ENCODE measurements at regions not wholly inside any gene's neighbourhood (a gene's known extent, or its start where the extent isn't known, plus 50 kb on each side); places are given as distances from the start of the nearest gene placed in this dataset.

- WGBS, 2 experiments (ENCODE audit: low coverage in 1 of 2, low lambda C conversion rate in 2 of 2, missing lambda C conversion rate in 2 of 2): 55 to 62% methylated on average over 1 of the region's 1 CpG
- Histone ChIP-seq H3K36me3 (ENCODE audit: low read depth) (no peaks in the 10 kb centered on the region), H3F3A (ENCODE audit: insufficient read depth) (peaks cover 18% of the 10 kb centered on the region), H3K4me3 (no peak overlapping the region), H2AFZ (no peak overlapping the region), H3K9ac (no peak overlapping the region), H3K27me3 (replicated peaks; ENCODE audit: insufficient read depth) (no peaks in the 10 kb centered on the region), H3K9me3 (ENCODE audit: low read depth) (no peaks in the 10 kb centered on the region), H3K9me2 (ENCODE audit: insufficient read depth) (no peaks in the 10 kb centered on the region), H3K4me1 (ENCODE audit: insufficient read depth) (peaks cover 13% of the 10 kb centered on the region), H3K4me2 (ENCODE audit: unreplicated experiment) (no peak overlapping the region), H4K20me1 (ENCODE audit: insufficient read depth) (no peaks in the 10 kb centered on the region), H3K27ac (no peak overlapping the region), H3K79me2 (ENCODE audit: insufficient read depth) (no peaks in the 10 kb centered on the region)
- in situ Hi-C loops (cut with MboI): no loop called here
- TF ChIP-seq EZH2phosphoT487 (IDR thresholded peaks at IDR 0.05; ENCODE audit: insufficient read depth, low read depth): no peak
- TF ChIP-seq EZH2 (IDR thresholded peaks at IDR 0.05; ENCODE audit: insufficient read depth, poor library complexity, severe bottlenecking): no peak
- DNase-seq: no peak
These were observed 766.1 kb upstream of the IGFBP3 start for GRCh38 chr7:46687203-46687602.

DNA sequence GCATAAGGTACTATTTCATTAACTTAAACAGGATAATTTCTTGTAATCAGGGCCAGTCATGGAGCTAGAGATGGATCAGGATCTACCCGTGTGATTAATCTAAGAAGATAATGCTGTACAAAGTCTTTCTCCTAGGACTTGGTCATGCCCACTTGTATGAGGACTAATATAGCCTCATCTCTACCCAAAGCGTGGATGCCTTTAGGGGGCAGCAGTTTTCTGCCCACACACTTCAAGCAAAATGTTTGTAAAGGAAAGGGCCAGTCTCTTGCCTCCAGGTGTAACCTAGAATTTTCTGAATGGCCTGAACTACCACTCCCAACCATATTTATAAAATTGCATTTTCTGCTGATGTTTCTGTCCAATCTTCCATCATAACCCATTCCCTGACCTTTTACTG is 764.0 kb upstream of the IGFBP3 start:
- Histone ChIP-seq H3K79me2 (ENCODE audit: insufficient read depth) (no peaks in the 10 kb centered on the region), H3K4me1 (ENCODE audit: insufficient read depth) (peaks cover 21% of the 10 kb centered on the region), H3K4me3 (no peak overlapping the region), H3K9me2 (ENCODE audit: insufficient read depth) (no peaks in the 10 kb centered on the region), H3K9ac (no peak overlapping the region), H3K27ac (no peak overlapping the region), H3K9me3 (ENCODE audit: low read depth) (no peaks in the 10 kb centered on the region), H2AFZ (no peak overlapping the region), H4K20me1 (ENCODE audit: insufficient read depth) (no peaks in the 10 kb centered on the region), H3K4me2 (ENCODE audit: unreplicated experiment) (no peak overlapping the region), H3F3A (ENCODE audit: insufficient read depth) (peaks cover 23% of the 10 kb centered on the region), H3K36me3 (ENCODE audit: low read depth) (no peaks in the 10 kb centered on the region), H3K27me3 (replicated peaks; ENCODE audit: insufficient read depth) (no peaks in the 10 kb centered on the region)
- no peak for TF ChIP-seq EZH2 (IDR thresholded peaks at IDR 0.05; ENCODE audit: insufficient read depth, poor library complexity, severe bottlenecking)
- no peak for TF ChIP-seq EZH2phosphoT487 (IDR thresholded peaks at IDR 0.05; ENCODE audit: insufficient read depth, low read depth)
- WGBS, 2 experiments (ENCODE audit: low coverage in 1 of 2, low lambda C conversion rate in 2 of 2, missing lambda C conversion rate in 2 of 2): 97 to 98% methylated on average over 2 of the region's 2 CpGs
- in situ Hi-C loops (cut with MboI): no loop called here
- no peak for DNase-seq

DNA sequence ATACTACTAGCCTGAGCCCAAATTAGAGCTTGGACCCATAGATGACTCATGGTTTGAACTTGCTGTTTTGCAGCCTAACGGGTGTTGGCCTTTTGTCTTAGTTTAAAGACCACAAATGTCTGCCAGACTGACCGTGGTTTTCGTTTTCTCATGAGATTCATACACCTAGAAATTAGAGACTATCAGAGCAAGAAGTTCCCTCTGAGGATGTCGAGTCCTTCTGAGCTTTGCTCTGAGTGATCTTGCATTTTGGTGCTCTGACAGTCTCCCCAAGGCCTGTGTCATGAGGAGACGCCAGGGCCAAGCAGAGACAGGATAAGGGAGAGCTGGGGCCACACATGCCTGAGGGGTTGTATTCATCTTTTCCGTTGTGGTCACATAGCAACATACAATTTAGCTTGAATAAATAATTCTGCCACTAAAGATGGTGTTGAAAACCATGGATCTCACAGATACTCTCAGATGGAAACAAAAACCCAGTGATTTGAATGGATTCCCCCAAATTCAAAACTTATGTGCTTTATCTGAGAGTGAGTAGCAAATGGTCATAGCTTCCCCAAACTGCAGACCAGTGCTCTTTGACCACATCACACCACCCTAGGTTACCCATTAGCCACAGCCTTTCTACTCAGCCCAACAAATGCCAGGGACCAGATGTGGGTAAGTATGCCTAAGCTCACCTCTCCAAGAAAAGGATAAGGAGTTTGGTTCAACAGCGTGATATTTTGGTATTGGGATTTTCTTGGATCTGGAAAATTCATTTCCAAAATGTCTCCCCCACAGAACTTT is 762.0 kb upstream of the IGFBP3 start:
- H3K36me3 ChIP-seq (ENCODE audit: low read depth): no peaks in the 10 kb centered on the region
- peak; percentile 80 for DNase-seq
- peak overlapping the region; percentile 87 for H3K27ac ChIP-seq
- H3K4me3 ChIP-seq: peak overlapping the region; percentile 25
- in situ Hi-C loops (cut with MboI): no loop called here
- WGBS, 2 experiments (ENCODE audit: low coverage in 1 of 2, low lambda C conversion rate in 2 of 2, missing lambda C conversion rate in 2 of 2): 21% methylated on average over 7 of the region's 7 CpGs
- peaks cover 21% of the 10 kb centered on the region for H3K4me1 ChIP-seq (ENCODE audit: insufficient read depth)
- no peaks in the 10 kb centered on the region for H3K79me2 ChIP-seq (ENCODE audit: insufficient read depth)
- H3K9me3 ChIP-seq (ENCODE audit: low read depth): no peaks in the 10 kb centered on the region
- H3K9ac ChIP-seq: peak overlapping the region; percentile 61
- H4K20me1 ChIP-seq (ENCODE audit: insufficient read depth): no peaks in the 10 kb centered on the region
- H3K27me3 ChIP-seq (replicated peaks; ENCODE audit: insufficient read depth): no peaks in the 10 kb centered on the region
- H3K9me2 ChIP-seq (ENCODE audit: insufficient read depth): no peaks in the 10 kb centered on the region
- TF ChIP-seq EZH2 (IDR thresholded peaks at IDR 0.05; ENCODE audit: insufficient read depth, poor library complexity, severe bottlenecking) (no peak), EZH2phosphoT487 (IDR thresholded peaks at IDR 0.05; ENCODE audit: insufficient read depth, low read depth) (no peak)
- peak overlapping the region; percentile 79 for H2AFZ ChIP-seq
- peaks cover 23% of the 10 kb centered on the region for H3F3A ChIP-seq (ENCODE audit: insufficient read depth)
- peak overlapping the region; percentile 57 for H3K4me2 ChIP-seq (ENCODE audit: unreplicated experiment)

GRCh38 chr7:46681865-46682503 is 760.9 kb upstream of the IGFBP3 start:
- no peaks in the 10 kb centered on the region for H3K27me3 ChIP-seq (replicated peaks; ENCODE audit: insufficient read depth)
- H3K79me2 ChIP-seq (ENCODE audit: insufficient read depth): no peaks in the 10 kb centered on the region
- H3K9ac ChIP-seq: peak overlapping the region; percentile 61
- H3F3A ChIP-seq (ENCODE audit: insufficient read depth): peaks cover 23% of the 10 kb centered on the region
- peaks cover 21% of the 10 kb centered on the region for H3K4me1 ChIP-seq (ENCODE audit: insufficient read depth)
- no peak for TF ChIP-seq EZH2 (IDR thresholded peaks at IDR 0.05; ENCODE audit: insufficient read depth, poor library complexity, severe bottlenecking)
- no peak for TF ChIP-seq EZH2phosphoT487 (IDR thresholded peaks at IDR 0.05; ENCODE audit: insufficient read depth, low read depth)
- H3K4me2 ChIP-seq (ENCODE audit: unreplicated experiment): peak overlapping the region; percentile 57
- in situ Hi-C loops (cut with MboI): no loop called here
- no peaks in the 10 kb centered on the region for H3K9me2 ChIP-seq (ENCODE audit: insufficient read depth)
- no peaks in the 10 kb centered on the region for H3K9me3 ChIP-seq (ENCODE audit: low read depth)
- DNase-seq: peak; percentile 49
- no peaks in the 10 kb centered on the region for H4K20me1 ChIP-seq (ENCODE audit: insufficient read depth)
- no peaks in the 10 kb centered on the region for H3K36me3 ChIP-seq (ENCODE audit: low read depth)
- H2AFZ ChIP-seq: peak overlapping the region; percentile 79
- 0 out of 2 replicates have a peak overlapping the region, but pooled peaks have one; percentile 25 for H3K4me3 ChIP-seq
- WGBS, 2 experiments (ENCODE audit: low coverage in 1 of 2, low lambda C conversion rate in 2 of 2, missing lambda C conversion rate in 2 of 2): 22 to 26% methylated on average over 12 of the region's 12 CpGs
- H3K27ac ChIP-seq: peak overlapping the region; percentile 87

Data from GM23248 (cell line).